ENCODE measurements at regions not wholly inside any gene's neighbourhood (a gene's known extent, or its start where the extent isn't known, plus 50 kb on each side); places are given as distances from the start of the nearest gene placed in this dataset.

DNA sequence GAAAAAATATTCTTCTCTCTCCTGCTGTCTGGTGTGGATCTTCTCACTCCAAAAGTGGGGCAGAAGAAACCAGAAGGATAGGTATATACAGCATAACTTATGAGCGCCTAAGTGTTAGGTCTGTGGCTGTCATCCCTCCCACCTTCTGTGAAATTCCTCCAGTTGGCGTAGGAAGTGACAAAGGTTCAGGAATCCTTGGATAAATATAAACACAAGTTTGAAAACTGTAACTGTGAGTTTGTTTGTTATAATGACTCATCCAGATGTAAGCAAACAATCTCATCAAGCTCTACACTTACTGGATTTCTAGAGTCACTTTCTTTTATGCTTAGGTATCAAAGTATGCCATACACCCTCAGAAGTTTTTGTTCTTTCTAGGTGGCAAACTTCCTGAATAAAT is 405.2 kb downstream of the FAT4 start (continued):
- TF ChIP-seq MAFF (IDR thresholded peaks at IDR 0.05; ENCODE audit: low read depth, low read length) (peak; percentile 34; the same call in 1 of the 2 replicates), ZNF761 (CRISPR knock-in tag; conservative IDR thresholded peaks at IDR 0.05) (no peak), CREB1 (IDR thresholded peaks at IDR 0.05) (no peak), CREB1 (CRISPR knock-in tag; IDR thresholded peaks at IDR 0.05) (peak; percentile 44), BCL6 (CRISPR knock-in tag; IDR thresholded peaks at IDR 0.05) (0 out of 2 replicates have a peak, but pooled peaks have one; percentile 11), ZFP82 (CRISPR knock-in tag; IDR thresholded peaks at IDR 0.05; ENCODE audit: borderline replicate concordance) (no peak), TRIM24 (CRISPR knock-in tag; IDR thresholded peaks at IDR 0.05) (no peak), BRF2 (CRISPR knock-in tag; IDR thresholded peaks at IDR 0.05) (no peak), SOX5 (CRISPR knock-in tag; IDR thresholded peaks at IDR 0.05; ENCODE audit: borderline replicate concordance) (peak; percentile 49; the same call in 1 of the 2 replicates), CENPX (CRISPR knock-in tag; IDR thresholded peaks at IDR 0.05) (no peak), SAP130 (CRISPR knock-in tag; IDR thresholded peaks at IDR 0.05; ENCODE audit: low read depth) (peak; percentile 34; the same call in 1 of the 2 replicates), NFIC (IDR thresholded peaks at IDR 0.05; ENCODE audit: low read length) (peak; percentile 57; the same call in 1 of the 2 replicates), FOXP1 (IDR thresholded peaks at IDR 0.05) (no peak), FOXP1 (CRISPR knock-in tag; IDR thresholded peaks at IDR 0.05) (peak; percentile 94), RARA (CRISPR knock-in tag; IDR thresholded peaks at IDR 0.05) (0 out of 2 replicates have a peak, but pooled peaks have one; percentile 39), JUND (CRISPR knock-in tag; IDR thresholded peaks at IDR 0.05) (peak; percentile 62; the same call in 1 of the 2 replicates), ZNF570 (CRISPR knock-in tag; IDR thresholded peaks at IDR 0.05; ENCODE audit: borderline replicate concordance) (no peak), ZNF317 (CRISPR knock-in tag; IDR thresholded peaks at IDR 0.05) (no peak), TBX3 (IDR thresholded peaks at IDR 0.05; ENCODE audit: borderline replicate concordance) (peak; percentile 42; the same call in 1 of the 2 replicates), GATAD2A (CRISPR knock-in tag; IDR thresholded peaks at IDR 0.05) (peak; percentile 74)
- TF ChIP-seq, protein P1, sequence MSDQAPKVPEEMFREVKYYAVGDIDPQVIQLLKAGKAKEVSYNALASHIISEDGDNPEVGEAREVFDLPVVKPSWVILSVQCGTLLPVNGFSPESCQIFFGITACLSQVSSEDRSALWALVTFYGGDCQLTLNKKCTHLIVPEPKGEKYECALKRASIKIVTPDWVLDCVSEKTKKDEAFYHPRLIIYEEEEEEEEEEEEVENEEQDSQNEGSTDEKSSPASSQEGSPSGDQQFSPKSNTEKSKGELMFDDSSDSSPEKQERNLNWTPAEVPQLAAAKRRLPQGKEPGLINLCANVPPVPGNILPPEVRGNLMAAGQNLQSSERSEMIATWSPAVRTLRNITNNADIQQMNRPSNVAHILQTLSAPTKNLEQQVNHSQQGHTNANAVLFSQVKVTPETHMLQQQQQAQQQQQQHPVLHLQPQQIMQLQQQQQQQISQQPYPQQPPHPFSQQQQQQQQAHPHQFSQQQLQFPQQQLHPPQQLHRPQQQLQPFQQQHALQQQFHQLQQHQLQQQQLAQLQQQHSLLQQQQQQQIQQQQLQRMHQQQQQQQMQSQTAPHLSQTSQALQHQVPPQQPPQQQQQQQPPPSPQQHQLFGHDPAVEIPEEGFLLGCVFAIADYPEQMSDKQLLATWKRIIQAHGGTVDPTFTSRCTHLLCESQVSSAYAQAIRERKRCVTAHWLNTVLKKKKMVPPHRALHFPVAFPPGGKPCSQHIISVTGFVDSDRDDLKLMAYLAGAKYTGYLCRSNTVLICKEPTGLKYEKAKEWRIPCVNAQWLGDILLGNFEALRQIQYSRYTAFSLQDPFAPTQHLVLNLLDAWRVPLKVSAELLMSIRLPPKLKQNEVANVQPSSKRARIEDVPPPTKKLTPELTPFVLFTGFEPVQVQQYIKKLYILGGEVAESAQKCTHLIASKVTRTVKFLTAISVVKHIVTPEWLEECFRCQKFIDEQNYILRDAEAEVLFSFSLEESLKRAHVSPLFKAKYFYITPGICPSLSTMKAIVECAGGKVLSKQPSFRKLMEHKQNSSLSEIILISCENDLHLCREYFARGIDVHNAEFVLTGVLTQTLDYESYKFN (CRISPR knock-in tag; conservative IDR thresholded peaks at IDR 0.05) = peak; percentile 60; the same call in 1 of the 2 replicates
- TF ChIP-seq, protein P2, sequence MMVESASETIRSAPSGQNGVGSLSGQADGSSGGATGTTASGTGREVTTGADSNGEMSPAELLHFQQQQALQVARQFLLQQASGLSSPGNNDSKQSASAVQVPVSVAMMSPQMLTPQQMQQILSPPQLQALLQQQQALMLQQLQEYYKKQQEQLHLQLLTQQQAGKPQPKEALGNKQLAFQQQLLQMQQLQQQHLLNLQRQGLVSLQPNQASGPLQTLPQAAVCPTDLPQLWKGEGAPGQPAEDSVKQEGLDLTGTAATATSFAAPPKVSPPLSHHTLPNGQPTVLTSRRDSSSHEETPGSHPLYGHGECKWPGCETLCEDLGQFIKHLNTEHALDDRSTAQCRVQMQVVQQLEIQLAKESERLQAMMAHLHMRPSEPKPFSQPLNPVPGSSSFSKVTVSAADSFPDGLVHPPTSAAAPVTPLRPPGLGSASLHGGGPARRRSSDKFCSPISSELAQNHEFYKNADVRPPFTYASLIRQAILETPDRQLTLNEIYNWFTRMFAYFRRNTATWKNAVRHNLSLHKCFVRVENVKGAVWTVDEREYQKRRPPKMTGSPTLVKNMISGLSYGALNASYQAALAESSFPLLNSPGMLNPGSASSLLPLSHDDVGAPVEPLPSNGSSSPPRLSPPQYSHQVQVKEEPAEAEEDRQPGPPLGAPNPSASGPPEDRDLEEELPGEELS (CRISPR knock-in tag; IDR thresholded peaks at IDR 0.05) = peak; percentile 67
